ENCODE measurements at regions not wholly inside any gene's neighbourhood (a gene's known extent, or its start where the extent isn't known, plus 50 kb on each side); places are given as distances from the start of the nearest gene placed in this dataset.

DNA sequence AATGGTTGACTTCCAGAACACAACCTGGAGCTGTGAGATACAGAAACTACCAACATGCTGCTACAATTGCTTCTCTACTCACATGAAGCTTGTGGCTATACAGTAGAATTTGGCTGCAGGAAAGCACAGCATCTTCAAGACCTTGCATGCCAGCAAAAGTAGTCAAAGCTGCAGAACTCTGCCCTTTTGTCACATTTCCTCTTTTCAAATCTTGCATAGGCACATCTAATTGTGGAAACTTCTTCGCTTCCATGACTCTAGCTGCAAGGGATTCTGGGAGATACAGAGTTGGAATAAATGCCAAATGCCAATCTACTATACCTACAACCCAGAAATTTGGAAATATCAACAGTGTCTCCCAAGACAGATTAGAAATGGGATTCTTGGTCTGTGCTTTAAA lies 462.2 kb downstream of the FOXO1 start:
- no peak for DNase-seq
- TF ChIP-seq POLR2A (IDR thresholded peaks at IDR 0.05; ENCODE audit: low read length) = no peak
- no peak for TF ChIP-seq GATA1 (IDR thresholded peaks at IDR 0.05; ENCODE audit: low read depth, low read length)

DNA sequence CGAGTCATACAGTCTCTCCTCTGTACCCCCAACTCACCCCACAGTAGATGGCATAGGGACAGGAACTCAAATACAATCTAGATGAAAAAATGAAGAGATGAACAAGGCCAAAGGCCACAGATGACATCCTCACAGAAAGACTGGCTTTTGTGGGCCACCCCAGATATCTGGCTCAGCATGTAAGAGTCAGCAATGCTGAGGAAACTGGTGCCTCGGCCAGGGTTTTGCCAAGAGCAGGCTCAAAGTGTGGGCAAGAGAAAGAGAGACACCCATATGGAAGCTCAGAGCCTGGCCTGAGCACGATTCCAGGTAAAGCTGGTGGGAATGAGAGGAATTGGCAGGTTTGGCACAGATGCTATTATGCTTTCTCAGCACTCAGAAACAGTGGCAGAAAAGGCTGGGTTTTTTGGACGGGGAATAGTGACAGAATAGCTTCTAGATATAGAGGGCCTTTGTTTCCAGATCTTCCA lies 460.6 kb downstream of the FOXO1 start:
- DNase-seq = no peak
- TF ChIP-seq POLR2A (IDR thresholded peaks at IDR 0.05; ENCODE audit: low read length) (no peak), GATA1 (IDR thresholded peaks at IDR 0.05; ENCODE audit: low read depth, low read length) (no peak)

DNA sequence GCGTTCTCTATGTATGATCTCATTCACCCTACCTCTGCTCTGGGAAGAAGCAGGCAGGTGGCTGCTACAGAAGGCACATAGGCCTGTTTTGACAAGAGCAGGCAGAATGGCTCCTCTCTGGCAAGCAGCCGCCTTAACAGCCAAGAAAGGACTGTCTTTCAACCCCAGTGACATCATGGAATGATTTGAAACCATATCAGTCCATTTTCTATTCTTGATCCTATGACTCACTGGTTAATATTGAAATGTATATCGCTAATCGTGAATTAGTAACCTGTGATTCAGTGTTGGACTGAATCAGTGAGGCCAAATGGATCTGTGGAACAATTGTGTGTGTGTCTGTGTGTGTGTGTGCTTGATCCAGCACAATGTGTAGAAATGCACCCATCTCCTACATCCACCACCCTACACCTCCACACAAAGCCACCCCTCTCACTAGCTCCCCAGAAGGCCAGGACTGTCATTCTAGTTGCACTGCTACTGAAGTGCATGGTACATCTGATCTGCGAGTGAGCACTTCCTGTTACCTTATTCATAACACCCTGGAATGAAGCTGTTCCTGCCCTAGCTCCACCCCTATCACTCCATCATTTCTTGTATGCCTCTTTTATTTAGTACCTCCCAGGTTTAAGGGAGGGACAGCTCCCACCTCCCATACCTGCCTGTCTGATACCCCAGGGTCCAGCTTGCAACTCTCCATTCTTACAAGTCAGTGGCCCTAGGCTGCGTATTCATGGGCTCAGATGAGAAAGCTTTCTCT lies 460.0 kb downstream of the FOXO1 start:
- TF ChIP-seq GATA1 (IDR thresholded peaks at IDR 0.05; ENCODE audit: low read depth, low read length) = no peak
- TF ChIP-seq POLR2A (IDR thresholded peaks at IDR 0.05; ENCODE audit: low read length) = no peak
- no peak for DNase-seq

DNA sequence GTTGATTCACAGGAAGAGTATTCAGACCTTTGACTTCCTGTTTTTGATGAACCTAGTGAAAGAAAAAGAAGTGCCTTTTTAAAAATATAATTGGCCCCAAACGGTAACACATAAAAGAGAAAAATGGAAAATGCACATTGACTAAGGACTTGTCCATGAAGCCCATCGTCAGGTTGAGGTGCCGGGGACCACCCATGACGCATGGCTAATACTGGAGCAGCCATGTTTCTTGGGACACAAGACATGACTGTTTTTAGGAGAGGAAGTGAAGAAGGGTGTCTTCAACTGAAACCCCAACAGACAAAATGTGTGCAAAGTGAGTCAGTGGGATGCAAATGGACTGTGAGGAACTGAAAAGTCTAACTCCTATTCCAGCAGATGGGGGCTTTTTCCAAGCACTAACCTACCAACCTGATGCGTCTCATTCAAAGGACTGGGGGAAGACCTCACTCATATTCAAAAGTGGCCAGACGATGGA lies 459.4 kb downstream of the FOXO1 start:
- DNase-seq = no peak

DNA sequence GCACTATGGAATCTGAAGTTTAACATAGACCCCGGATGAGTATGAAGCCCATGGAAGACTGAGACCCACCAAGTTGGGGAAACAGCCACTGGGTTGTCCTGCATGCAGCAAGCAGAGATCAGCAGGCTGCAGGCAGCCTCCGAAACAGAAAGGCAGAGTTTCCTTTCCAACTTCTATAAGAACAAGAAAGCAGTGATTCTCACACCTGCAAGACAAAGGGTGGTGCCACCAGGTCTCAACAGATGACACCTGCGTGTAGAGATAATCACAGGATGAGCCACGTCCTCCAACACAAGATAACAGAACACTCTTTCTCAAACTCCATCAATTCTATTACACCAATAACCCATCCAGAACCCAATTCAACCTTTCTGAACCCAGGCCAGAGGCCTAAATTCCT lies 457.9 kb downstream of the FOXO1 start:
- no peak for TF ChIP-seq GATA1 (IDR thresholded peaks at IDR 0.05; ENCODE audit: low read depth, low read length)
- no peak for TF ChIP-seq POLR2A (IDR thresholded peaks at IDR 0.05; ENCODE audit: low read length)
- DNase-seq = no peak

More for the DNA sequence above, 459.4 kb downstream of the FOXO1 start:
- TF ChIP-seq POLR2A (IDR thresholded peaks at IDR 0.05; ENCODE audit: low read length) (no peak), GATA1 (IDR thresholded peaks at IDR 0.05; ENCODE audit: low read depth, low read length) (no peak)

DNA sequence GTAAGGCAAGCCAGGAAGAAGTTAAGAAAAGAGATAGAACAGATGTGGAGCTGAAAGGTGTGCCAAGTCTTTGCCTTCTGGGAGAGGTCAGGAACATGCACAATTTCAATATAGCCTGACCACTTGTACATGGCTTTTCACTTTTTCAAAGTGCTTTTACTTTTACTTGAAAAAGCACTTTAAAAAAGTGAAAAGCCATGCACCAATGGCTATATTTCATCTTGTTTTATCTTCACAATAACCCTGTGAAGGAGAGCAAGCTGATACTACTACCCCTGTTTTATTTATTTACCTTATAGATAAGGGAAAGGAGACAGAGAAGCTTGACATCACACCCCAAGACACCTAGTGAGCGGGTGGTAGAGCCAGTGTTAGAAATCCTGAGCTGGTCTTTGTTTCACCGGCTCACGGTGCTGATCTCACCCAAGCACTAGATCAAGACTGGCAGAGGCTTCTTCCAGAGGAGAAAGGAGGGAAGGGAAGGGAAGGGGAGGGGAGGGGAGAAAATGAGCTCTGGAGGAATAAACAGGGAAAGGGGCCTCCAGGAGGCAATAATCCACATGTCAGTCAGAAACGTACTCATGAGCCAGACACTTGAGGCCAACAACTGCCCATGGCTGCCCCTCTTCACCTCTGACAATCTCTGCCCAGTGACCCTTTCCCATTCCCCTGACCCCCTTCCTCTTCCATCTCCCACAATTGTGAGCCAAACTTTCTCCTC lies 455.4 kb downstream of the FOXO1 start:
- no peak for TF ChIP-seq POLR2A (IDR thresholded peaks at IDR 0.05; ENCODE audit: low read length)
- TF ChIP-seq GATA1 (IDR thresholded peaks at IDR 0.05; ENCODE audit: low read depth, low read length) = no peak
- DNase-seq = no peak

DNA sequence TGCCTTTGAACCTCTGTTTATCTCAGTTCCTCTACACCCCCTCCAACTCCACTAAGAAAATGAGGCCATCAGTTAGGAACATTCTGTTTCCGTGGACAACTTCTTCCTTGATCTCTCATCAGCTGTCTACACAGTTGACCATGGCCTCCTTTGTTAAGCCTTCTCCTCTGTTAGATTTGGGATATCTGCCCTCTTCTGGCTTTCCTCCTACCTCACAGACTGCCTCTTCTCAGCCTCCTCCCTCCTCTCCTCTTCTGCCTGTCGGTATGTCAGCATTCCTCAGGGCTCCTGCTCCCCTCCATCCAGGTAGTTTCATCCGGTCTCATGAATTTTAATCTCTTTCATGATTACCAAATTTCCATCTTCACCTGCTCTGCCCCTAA lies 454.9 kb downstream of the FOXO1 start:
- TF ChIP-seq POLR2A (IDR thresholded peaks at IDR 0.05; ENCODE audit: low read length) (no peak), GATA1 (IDR thresholded peaks at IDR 0.05; ENCODE audit: low read depth, low read length) (no peak)
- no peak for DNase-seq

DNA sequence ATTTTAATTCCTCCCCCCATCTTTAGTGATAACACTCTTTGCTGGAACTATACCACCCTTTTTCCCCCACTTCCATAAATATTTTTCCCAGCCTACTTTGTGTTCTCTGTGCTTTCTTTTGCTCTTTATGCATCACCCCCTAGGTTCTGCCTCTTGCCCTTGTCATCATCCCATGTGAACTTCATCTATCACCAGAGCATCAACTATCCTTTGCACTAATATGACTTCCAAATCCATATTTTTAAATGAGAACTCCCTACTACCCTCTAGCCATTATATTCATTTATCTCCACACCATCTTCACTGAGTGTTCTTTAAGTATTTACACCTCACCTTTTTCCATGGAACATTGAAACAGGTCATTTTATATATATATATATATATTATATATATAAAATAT lies 452.7 kb downstream of the FOXO1 start:
- TF ChIP-seq POLR2A (IDR thresholded peaks at IDR 0.05; ENCODE audit: low read length) (no peak), GATA1 (IDR thresholded peaks at IDR 0.05; ENCODE audit: low read depth, low read length) (no peak)
- peak; percentile 5 to 18 for DNase-seq

DNA sequence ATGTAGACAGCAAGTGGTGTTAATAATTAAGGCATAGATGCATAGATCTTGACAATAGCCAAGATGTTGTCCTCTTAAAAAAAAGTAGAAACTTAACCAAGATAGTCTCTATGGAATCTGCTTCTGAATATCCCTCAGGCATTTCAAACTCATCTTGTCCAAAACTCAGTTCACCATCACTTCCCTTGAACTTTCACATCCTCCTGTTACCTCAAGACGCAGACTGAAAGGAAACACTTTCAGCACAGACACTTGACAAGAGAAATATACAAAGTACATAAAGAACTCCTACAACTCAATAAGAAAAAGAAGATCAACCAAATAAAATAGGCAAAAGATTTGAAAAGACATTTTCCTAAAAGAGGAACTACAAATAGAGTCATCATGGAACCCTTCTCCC lies 451.1 kb downstream of the FOXO1 start:
- no peak for DNase-seq
- TF ChIP-seq GATA1 (IDR thresholded peaks at IDR 0.05; ENCODE audit: low read depth, low read length) (no peak), POLR2A (IDR thresholded peaks at IDR 0.05; ENCODE audit: low read length) (no peak)

DNA sequence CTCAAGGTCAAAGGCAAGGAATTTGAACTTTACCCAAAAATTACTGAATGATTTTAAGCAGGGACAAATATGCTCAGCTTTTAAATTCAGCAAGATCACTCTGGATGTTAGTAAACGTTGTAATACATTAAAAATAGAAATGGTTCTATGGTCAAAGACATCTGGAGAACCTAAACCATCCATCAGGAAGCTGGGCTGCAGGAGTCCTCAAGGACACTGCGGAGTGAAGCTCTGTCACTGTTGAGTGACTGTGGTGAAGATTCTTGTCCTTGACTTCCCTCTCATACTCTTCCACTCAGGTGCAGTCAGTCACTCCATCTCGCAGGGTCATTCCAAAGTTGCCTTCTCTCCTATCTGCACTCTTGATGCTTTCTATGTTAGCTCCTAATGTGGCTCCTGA lies 450.7 kb downstream of the FOXO1 start:
- no peak for DNase-seq
- no peak for TF ChIP-seq POLR2A (IDR thresholded peaks at IDR 0.05; ENCODE audit: low read length)
- no peak for TF ChIP-seq GATA1 (IDR thresholded peaks at IDR 0.05; ENCODE audit: low read depth, low read length)

DNA sequence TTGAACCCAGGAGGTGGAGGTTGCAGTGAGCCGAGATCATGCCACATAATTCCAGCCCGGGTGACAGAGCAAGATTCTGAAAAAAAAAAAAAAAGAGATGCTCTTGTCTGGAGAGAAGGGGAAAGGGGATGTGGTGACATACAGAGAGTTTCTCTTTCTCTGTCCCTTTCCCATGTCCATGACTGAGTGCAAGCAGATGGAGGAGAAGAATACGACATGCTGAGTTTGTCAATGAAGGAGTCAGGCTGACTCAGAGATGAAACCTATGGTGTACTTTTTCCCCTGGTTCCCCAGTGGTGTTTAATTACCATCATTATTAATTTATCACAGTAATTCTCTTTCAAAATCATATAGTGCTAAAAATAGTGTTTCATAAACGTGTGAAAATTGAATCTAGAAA lies 448.8 kb downstream of the FOXO1 start:
- no peak for TF ChIP-seq POLR2A (IDR thresholded peaks at IDR 0.05; ENCODE audit: low read length)
- TF ChIP-seq GATA1 (IDR thresholded peaks at IDR 0.05; ENCODE audit: low read depth, low read length) = no peak
- DNase-seq = no peak

DNA sequence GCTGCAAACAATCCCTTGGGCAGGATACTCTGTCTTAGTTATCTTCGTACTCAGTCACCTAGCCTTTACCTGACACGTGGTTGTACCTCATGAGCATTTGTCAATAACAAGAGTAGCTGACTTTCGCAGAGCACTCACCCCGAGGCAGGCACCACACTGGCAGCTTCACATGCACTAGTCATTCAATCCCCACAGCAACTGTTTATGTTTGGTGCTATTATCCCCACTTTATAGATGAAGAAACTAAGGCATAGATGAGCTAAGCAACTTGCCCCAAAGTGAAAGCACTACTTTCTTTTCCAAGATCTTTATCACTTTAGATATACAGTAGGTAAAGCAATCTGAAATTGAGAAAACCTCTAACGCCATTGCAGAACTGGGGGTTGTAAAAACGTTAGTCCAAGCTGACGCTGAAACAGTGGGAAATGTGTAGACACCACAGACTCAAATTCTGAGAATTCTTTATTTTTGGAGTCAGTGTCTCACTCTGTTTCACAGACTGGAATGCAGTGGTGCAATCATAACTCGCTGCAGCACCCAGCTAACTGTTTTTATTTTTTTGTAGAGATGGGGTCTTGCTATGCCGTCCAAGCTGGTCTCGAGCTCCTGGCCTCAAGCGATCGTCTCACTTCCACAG lies 446.0 kb downstream of the FOXO1 start:
- no peak for DNase-seq
- no peak for TF ChIP-seq GATA1 (IDR thresholded peaks at IDR 0.05; ENCODE audit: low read depth, low read length)
- TF ChIP-seq POLR2A (IDR thresholded peaks at IDR 0.05; ENCODE audit: low read length) = no peak

DNA sequence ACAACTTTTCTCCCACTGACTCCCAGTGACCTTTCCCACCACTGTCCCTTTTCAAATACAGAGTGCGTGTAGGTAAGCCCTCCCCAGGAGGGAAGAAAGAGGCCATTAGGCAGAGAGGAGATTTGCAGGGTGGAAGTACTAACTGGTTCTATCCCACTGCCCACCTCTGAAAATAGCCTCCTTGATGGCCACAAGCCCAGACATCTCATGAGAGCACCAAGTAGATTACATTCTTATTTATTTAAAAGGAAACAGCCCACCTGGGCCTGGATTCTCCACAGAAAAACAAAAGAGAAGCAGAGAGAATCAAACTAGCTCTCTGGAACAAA lies 445.3 kb downstream of the FOXO1 start:
- no peak for DNase-seq
- TF ChIP-seq GATA1 (IDR thresholded peaks at IDR 0.05; ENCODE audit: low read depth, low read length) = no peak
- TF ChIP-seq POLR2A (IDR thresholded peaks at IDR 0.05; ENCODE audit: low read length) = no peak

DNA sequence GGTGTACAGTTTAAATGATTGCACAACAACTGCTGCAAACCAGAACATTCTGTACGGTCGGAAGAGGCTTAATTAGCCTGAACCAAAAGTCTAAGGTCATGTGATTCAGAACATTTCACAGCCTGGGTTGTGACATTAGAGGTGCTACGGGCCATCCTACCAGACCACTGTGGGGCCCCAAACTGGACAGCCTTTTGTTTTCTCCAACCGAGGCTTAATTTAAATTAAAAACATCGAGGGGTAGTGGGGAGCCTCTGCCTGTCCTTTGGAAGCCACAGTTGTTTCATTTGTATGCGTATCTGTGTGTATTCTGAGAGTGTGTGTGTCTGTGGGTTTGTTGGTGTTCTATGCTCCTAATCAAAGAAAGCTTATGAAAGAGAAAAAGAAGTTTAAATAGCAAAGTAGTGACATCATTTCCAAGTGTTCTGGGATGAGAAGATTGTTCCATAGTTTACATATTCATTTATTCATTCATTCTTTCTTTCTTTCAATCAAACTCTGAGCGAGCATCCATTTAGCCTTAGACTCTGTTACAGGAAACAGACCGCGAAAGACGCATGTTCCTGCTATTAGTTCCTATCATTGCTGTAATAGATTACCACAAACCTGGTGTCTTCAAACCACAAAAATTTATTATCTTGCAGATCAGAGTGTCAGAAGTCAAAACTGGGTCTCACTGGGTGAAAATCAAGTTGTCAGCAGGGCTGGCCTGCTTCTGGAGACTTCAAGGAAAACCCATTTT lies 444.8 kb downstream of the FOXO1 start:
- no peak for DNase-seq
- TF ChIP-seq POLR2A (IDR thresholded peaks at IDR 0.05; ENCODE audit: low read length) (no peak), GATA1 (IDR thresholded peaks at IDR 0.05; ENCODE audit: low read depth, low read length) (no peak)

Measured in erythroblast (primary cell).